Endodermal cell (in vitro differentiated cells): ENCODE measurements at regions not wholly inside any gene's neighbourhood (a gene's known extent, or its start where the extent isn't known, plus 50 kb on each side); places are given as distances from the start of the nearest gene placed in this dataset.
"Not testable (repeated sequence)": the region's sequence is repeated elsewhere in the genome, so short reads cannot be mapped to it uniquely, and the experiment has no call there.

Experiments
- DNase-seq: peaks from one replicate; pipeline ENCODE4 v3.0.0-alpha.2; 2017
- H3K27ac ChIP-seq: 2 replicates; pipeline ENCODE4 v1.5.1; 2013; ENCODE audit warnings: mild to moderate bottlenecking, low read depth, low read length, moderate library complexity
- H3K27me3 ChIP-seq: 2 replicates; pipeline ENCODE4 v1.6.1; 2013; ENCODE audit warnings: mild to moderate bottlenecking, low read length, moderate library complexity; ENCODE audit not compliant: insufficient read depth, control insufficient read depth, poor library complexity, severe bottlenecking
- H3K36me3 ChIP-seq: 2 replicates; pipeline ENCODE4 v1.7.0; 2013; ENCODE audit warnings: mild to moderate bottlenecking, low read length, moderate library complexity; ENCODE audit not compliant: control insufficient read depth, insufficient read depth
- H3K4me1 ChIP-seq: one replicate; pipeline ENCODE4 v1.7.0; 2013; ENCODE audit warnings: low read length; ENCODE audit not compliant: control insufficient read depth, insufficient read depth
- H3K4me3 ChIP-seq: 2 replicates; pipeline ENCODE4 v1.5.1; 2013; ENCODE audit warnings: mild to moderate bottlenecking, low read length, moderate library complexity
- H3K9ac ChIP-seq: 2 replicates; pipeline ENCODE4 v1.6.1; 2013; ENCODE audit warnings: mild to moderate bottlenecking, low read length, moderate library complexity; ENCODE audit not compliant: poor library complexity, severe bottlenecking; ENCODE audit errors: extremely low read depth
- H3K9me3 ChIP-seq: 2 replicates; pipeline ENCODE4 v1.6.1; 2013; ENCODE audit warnings: mild to moderate bottlenecking, low read length, moderate library complexity; ENCODE audit not compliant: control insufficient read depth
- H3K27ac Mint-ChIP-seq: 2 replicates; pipeline ENCODE4 v1.8.0; 2020; ENCODE audit warnings: mixed read lengths
- H3K27me3 Mint-ChIP-seq: 2 replicates; pipeline ENCODE4 v1.8.0; 2021; ENCODE audit warnings: mild to moderate bottlenecking, mixed read lengths; ENCODE audit not compliant: insufficient read depth
- H3K36me3 Mint-ChIP-seq: 2 replicates; pipeline ENCODE4 v1.8.0; 2020; ENCODE audit warnings: low read depth, mixed read lengths
- H3K4me1 Mint-ChIP-seq: 2 replicates; pipeline ENCODE4 v1.8.0; 2020; ENCODE audit warnings: mixed read lengths
- H3K4me3 Mint-ChIP-seq: 2 replicates; pipeline ENCODE4 v1.8.0; 2020; ENCODE audit warnings: mild to moderate bottlenecking, moderate library complexity, mixed read lengths
- H3K9me3 Mint-ChIP-seq: 2 replicates; pipeline ENCODE4 v1.8.0; 2020; ENCODE audit warnings: mild to moderate bottlenecking, mixed read lengths
- CTCF ChIP-seq: fragments of 200-600 bp; sonication (generic); conservative IDR thresholded peaks from 2 replicates; pipeline ENCODE4 v1.5.0; 2021; ENCODE audit warnings: antibody characterized with exemption, mild to moderate bottlenecking
- WGBS, 2 experiments: methylation state at CpG; one replicate each; pipeline versions ENCODE4 v1.1.5 to v1.1.7; 2013; ENCODE audit warnings: missing lambda C conversion rate in 2 of 2, mixed read lengths in 1 of 2; ENCODE audit not compliant: insufficient coverage in 1 of 2, insufficient read length in 1 of 2; 5-methylcytosine and 5-hydroxymethylcytosine counted together

- not testable (repeated sequence) for DNase-seq, H3K27ac Mint-ChIP-seq, H3K9ac ChIP-seq, H3K4me3 ChIP-seq, H3K9me3 Mint-ChIP-seq, H3K4me3 Mint-ChIP-seq, H3K27me3 Mint-ChIP-seq, H3K36me3 Mint-ChIP-seq, H3K9me3 ChIP-seq, H3K27ac ChIP-seq, H3K36me3 ChIP-seq, H3K4me1 ChIP-seq, H3K27me3 ChIP-seq, H3K4me1 Mint-ChIP-seq
- TF ChIP-seq CTCF, result peak; percentile 46
- WGBS, 2 experiments, result 81% methylated on average over 5 of the region's 6 CpGs; no CpG with 5 or more reads in 1 of the 2 experiments
Observed at GRCh38 chr7:76806010-76806409, 178.9 kb upstream of the POMZP3 start.

GRCh38 chr7:76805262-76805661 is 178.2 kb upstream of the POMZP3 start:
- not testable (repeated sequence) for H3K9me3 ChIP-seq, DNase-seq, H3K9me3 Mint-ChIP-seq, H3K4me1 Mint-ChIP-seq, H3K27ac ChIP-seq, H3K36me3 Mint-ChIP-seq, H3K27me3 Mint-ChIP-seq, H3K27me3 ChIP-seq, H3K4me1 ChIP-seq, H3K27ac Mint-ChIP-seq, H3K9ac ChIP-seq, H3K4me3 ChIP-seq, H3K4me3 Mint-ChIP-seq, H3K36me3 ChIP-seq
- 95% methylated on average over 1 of the region's 1 CpG; no CpG with 5 or more reads in 1 of the 2 experiments for WGBS, 2 experiments

GRCh38 chr7:76797639-76798038 is 170.6 kb upstream of the POMZP3 start:
- not testable (repeated sequence) for H3K27ac ChIP-seq, H3K36me3 ChIP-seq, H3K36me3 Mint-ChIP-seq, H3K27me3 Mint-ChIP-seq, H3K9me3 ChIP-seq, H3K9me3 Mint-ChIP-seq, H3K4me3 ChIP-seq, H3K27ac Mint-ChIP-seq, DNase-seq, H3K27me3 ChIP-seq, H3K4me1 ChIP-seq, H3K9ac ChIP-seq, H3K4me3 Mint-ChIP-seq
- peaks cover 13% of the 10 kb centered on the region for H3K4me1 Mint-ChIP-seq
- WGBS, 2 experiments, result 89% methylated on average over 1 of the region's 1 CpG; no CpG with 5 or more reads in 1 of the 2 experiments

GRCh38 chr7:76780693-76781092 is 153.6 kb upstream of the POMZP3 start:
- H3K27me3 ChIP-seq, H3K4me3 Mint-ChIP-seq, H3K4me1 Mint-ChIP-seq, H3K27me3 Mint-ChIP-seq, H3K36me3 ChIP-seq, H3K9me3 ChIP-seq, H3K27ac ChIP-seq, DNase-seq, H3K4me1 ChIP-seq, H3K9me3 Mint-ChIP-seq, H3K36me3 Mint-ChIP-seq, H3K4me3 ChIP-seq, H3K9ac ChIP-seq, H3K27ac Mint-ChIP-seq: not testable (repeated sequence)

- not testable (repeated sequence) for H3K36me3 Mint-ChIP-seq, H3K9me3 Mint-ChIP-seq, H3K4me3 Mint-ChIP-seq, H3K36me3 ChIP-seq, H3K4me1 Mint-ChIP-seq, H3K27ac Mint-ChIP-seq, H3K4me3 ChIP-seq, H3K27ac ChIP-seq, H3K9ac ChIP-seq, H3K9me3 ChIP-seq, H3K4me1 ChIP-seq, DNase-seq, H3K27me3 ChIP-seq, H3K27me3 Mint-ChIP-seq
- no CpG with 5 or more reads among the region's 2 CpGs for WGBS, 2 experiments
Observed at GRCh38 chr7:76774279-76774678, 147.2 kb upstream of the POMZP3 start.

- not testable (repeated sequence) for H3K4me3 Mint-ChIP-seq, H3K4me3 ChIP-seq, DNase-seq, H3K27me3 Mint-ChIP-seq, H3K36me3 Mint-ChIP-seq, H3K27ac ChIP-seq, H3K9ac ChIP-seq, H3K4me1 Mint-ChIP-seq, H3K36me3 ChIP-seq, H3K4me1 ChIP-seq, H3K27ac Mint-ChIP-seq, H3K27me3 ChIP-seq
- peaks cover 16% of the 10 kb centered on the region for H3K9me3 Mint-ChIP-seq
- WGBS, 2 experiments, result 75% methylated on average over 1 of the region's 1 CpG; no CpG with 5 or more reads in 1 of the 2 experiments
- peaks cover 12% of the 10 kb centered on the region for H3K9me3 ChIP-seq
Observed at GRCh38 chr7:76771980-76772379, 144.9 kb upstream of the POMZP3 start.

GRCh38 chr7:76763977-76764376 is 136.9 kb upstream of the POMZP3 start:
- not testable (repeated sequence) for H3K9ac ChIP-seq, H3K4me3 ChIP-seq, H3K27me3 ChIP-seq, H3K36me3 Mint-ChIP-seq, H3K36me3 ChIP-seq, H3K4me1 ChIP-seq, H3K27ac ChIP-seq, H3K27me3 Mint-ChIP-seq
- H3K27ac Mint-ChIP-seq, result peak overlapping the region; percentile 74
- 83% methylated on average over 3 of the region's 3 CpGs; no CpG with 5 or more reads in 1 of the 2 experiments for WGBS, 2 experiments
- peaks cover 25% of the 10 kb centered on the region for H3K4me1 Mint-ChIP-seq
- H3K9me3 Mint-ChIP-seq, result peaks cover 38% of the 10 kb centered on the region
- H3K4me3 Mint-ChIP-seq, result peak overlapping the region; percentile 19
- peaks cover 21% of the 10 kb centered on the region for H3K9me3 ChIP-seq
- DNase-seq, result peak; percentile 47
